Lower leg skin (tissue), 3 donors: ENCODE measurements at regions not wholly inside any gene's neighbourhood (a gene's known extent, or its start where the extent isn't known, plus 50 kb on each side); places are given as distances from the start of the nearest gene placed in this dataset.

Experiments used
- CTCF ChIP-seq, 3 donors: fragments of 450-650 bp; IDR thresholded peaks; one replicate each; pipeline ENCODE4 v1.5.1; 2016; ENCODE audit warnings: antibody characterized with exemption in 3 of 3, mild to moderate bottlenecking in 3 of 3, moderate library complexity in 2 of 3
- POLR2A ChIP-seq, 2 donors: fragments of 450-650 bp; IDR thresholded peaks; one replicate each; pipeline ENCODE4 v1.6.1; 2016 to 2017; ENCODE audit warnings: antibody characterized with exemption in 2 of 2, mild to moderate bottlenecking in 1 of 2, moderate library complexity in 1 of 2

- TF ChIP-seq CTCF (IDR thresholded peaks at IDR 0.05) (no peak), POLR2A (IDR thresholded peaks at IDR 0.05) (no peak)
Observed at GRCh38 chr9:19656704-19657103, 132.1 kb downstream of the SLC24A2 start.
